ACC112 (cell line): ENCODE measurements at regions not wholly inside any gene's neighbourhood (a gene's known extent, or its start where the extent isn't known, plus 50 kb on each side); places are given as distances from the start of the nearest gene placed in this dataset.
"Not testable (repeated sequence)": the region's sequence is repeated elsewhere in the genome, so short reads cannot be mapped to it uniquely, and the experiment has no call there.

Source experiments
- H2AFZ ChIP-seq: fragments of 200-600 bp; sonication (generic); one replicate; pipeline ENCODE4 v1.6.0; 2017; ENCODE audit warnings: antibody characterized with exemption, low read length; ENCODE audit not compliant: unreplicated experiment
- H3K27ac ChIP-seq: fragments of 200-600 bp; sonication (generic); 2 replicates; pipeline ENCODE4 v1.5.1; 2014; ENCODE audit warnings: low read depth, mild to moderate bottlenecking, antibody characterized with exemption, low read length, moderate library complexity
- H3K27me3 ChIP-seq: fragments of 200-600 bp; sonication (generic); 2 replicates; pipeline ENCODE4 v1.6.1; 2014; ENCODE audit warnings: mild to moderate bottlenecking, antibody characterized with exemption, low read length, moderate library complexity, mixed read lengths; ENCODE audit not compliant: insufficient read depth
- H3K36me3 ChIP-seq: fragments of 200-600 bp; sonication (generic); 2 replicates; pipeline ENCODE4 v1.6.1; 2016; ENCODE audit warnings: mild to moderate bottlenecking, antibody characterized with exemption, low read length, moderate library complexity, mixed read lengths; ENCODE audit not compliant: insufficient read depth
- H3K4me1 ChIP-seq: fragments of 200-600 bp; sonication (generic); one replicate; pipeline ENCODE4 v1.6.1; 2016; ENCODE audit warnings: low read length, mixed read lengths; ENCODE audit not compliant: insufficient read depth, unreplicated experiment, control insufficient read depth
- H3K4me3 ChIP-seq: fragments of 200-600 bp; sonication (generic); 2 replicates; pipeline ENCODE4 v1.5.1; 2014; ENCODE audit warnings: mild to moderate bottlenecking, low read depth, low read length
- H3K79me2 ChIP-seq: fragments of 200-600 bp; sonication (generic); one replicate; pipeline ENCODE4 v1.6.0; 2016; ENCODE audit warnings: low read length; ENCODE audit not compliant: control insufficient read depth, unreplicated experiment, insufficient read depth

DNA sequence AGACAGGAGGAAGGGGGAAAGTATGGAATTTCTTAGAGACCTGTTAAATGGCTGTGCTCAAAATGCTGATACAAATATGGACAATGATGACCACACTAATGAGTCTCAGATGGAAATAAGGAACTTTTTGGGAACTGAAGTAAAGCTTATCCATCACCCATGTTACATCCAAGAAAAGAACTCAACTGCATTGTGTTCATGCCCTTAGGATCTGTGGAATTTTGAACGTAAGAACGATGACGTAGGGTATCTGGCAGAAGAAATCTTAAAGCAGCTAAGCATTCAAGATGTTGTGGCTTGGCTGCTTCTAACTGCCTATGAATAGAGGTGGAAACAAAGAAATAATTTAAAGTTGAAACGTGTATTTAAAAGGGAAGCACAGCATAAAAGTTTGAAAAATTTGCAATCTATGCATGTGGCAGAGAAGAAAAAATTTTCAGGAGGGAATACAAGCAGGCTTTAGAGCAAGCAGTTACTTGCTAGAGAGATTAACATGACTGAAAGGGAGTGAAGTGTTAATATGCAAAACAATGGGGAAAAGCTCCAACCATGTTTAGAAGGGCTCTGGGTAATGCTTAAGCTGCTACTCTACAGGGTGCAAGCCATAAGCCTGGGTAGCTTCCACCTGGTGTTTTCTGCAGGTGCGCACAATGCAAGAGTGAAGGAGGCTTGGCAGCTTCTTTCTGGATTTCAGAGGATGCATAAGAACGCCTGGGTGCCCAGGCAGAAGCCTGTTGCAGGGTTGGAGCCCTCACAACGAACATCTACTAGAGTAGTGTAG, 499.7 kb upstream of the SEMA3D start:
- Histone ChIP-seq H3K36me3 (no peaks in the 10 kb centered on the region), H3K27me3 (no peaks in the 10 kb centered on the region), H3K79me2 (no peaks in the 10 kb centered on the region)

DNA sequence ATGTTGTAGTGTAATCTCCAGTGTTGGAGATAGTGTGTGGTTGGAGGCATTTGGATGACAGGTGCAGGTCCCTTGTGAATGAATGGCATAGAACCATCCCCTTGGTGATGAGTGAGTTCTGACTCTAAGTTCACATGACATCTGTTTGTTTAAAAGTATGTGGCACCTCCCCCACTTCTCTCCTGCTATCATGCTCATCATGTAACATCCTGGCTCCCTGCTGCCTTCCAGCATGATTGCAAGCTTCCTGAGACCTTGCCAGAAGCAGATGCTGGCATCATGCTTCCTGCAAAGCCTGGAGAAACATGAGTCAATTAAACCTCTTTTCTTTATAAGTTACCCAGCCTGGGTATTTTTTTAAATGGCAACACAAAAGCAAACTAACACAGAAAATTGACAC, 499.0 kb upstream of the SEMA3D start:
- Histone ChIP-seq H3K36me3 (no peaks in the 10 kb centered on the region), H3K27ac (no peak overlapping the region), H3K4me1 (no peaks in the 10 kb centered on the region), H3K27me3 (no peaks in the 10 kb centered on the region), H2AFZ (no peak overlapping the region), H3K4me3 (no peak overlapping the region), H3K79me2 (no peaks in the 10 kb centered on the region)

More for the DNA sequence above, 499.7 kb upstream of the SEMA3D start:
- no peak overlapping the region for H2AFZ ChIP-seq
- no peaks in the 10 kb centered on the region for H3K4me1 ChIP-seq
- no peak overlapping the region for H3K27ac ChIP-seq
- no peak overlapping the region for H3K4me3 ChIP-seq

DNA sequence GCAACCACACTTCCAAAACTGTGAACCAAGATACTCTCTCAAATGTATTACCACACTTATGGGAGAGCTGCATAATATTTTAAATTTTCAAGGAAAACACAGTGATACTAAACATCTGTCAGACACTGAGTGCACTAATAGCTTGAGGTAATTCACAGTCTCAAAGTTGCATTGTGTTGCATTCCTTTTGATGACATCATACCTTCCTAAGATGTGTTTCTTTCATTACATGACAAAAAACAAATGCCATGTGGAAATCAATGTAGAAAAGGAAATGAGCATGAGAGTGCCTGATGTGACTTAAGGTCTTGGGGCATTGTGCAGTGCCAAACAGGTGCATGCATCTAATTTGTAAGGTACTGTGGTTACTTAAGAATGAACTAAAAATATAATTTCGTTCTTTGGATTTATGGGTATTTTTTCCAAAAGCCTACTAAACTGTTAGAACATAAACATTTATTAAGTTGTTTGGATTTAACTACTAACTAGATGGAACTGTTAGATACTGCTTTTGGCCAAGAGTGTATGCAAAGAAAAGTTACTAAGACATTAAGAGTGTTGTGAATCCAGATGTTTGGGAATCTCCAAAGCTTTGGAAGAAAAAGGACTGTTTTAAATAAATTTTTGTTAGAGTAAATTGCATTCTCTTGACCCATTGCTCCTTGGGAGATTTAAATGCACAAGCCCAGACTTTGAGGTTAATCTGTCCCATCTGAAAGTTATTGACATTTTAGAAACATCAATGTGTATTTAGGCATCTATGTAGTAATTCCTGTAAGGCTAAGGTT, 496.2 kb upstream of the SEMA3D start:
- Histone ChIP-seq H2AFZ (no peak overlapping the region), H3K27me3 (no peaks in the 10 kb centered on the region), H3K79me2 (no peaks in the 10 kb centered on the region), H3K36me3 (no peaks in the 10 kb centered on the region), H3K4me3 (no peak overlapping the region), H3K4me1 (no peaks in the 10 kb centered on the region), H3K27ac (no peak overlapping the region)

DNA sequence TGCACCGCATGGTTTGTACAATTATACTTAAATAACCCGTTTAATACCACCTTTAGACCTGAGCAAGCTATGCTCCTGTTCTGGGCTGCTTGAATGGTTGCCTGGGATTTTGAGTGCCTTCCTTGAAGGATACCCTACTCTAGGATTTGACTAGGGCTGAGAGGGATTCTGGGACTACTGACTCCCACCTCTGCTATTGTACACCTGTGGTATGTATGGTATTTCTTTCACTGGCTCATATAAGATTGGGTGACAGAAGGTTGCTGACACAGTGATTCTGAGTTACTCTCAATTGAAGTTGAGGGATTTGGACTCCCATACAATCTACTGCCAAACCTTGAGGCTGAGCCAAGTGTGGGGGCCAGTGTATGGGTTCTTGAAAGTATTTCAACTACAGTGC, 494.4 kb upstream of the SEMA3D start:
- H3K27ac ChIP-seq = no peak overlapping the region
- H3K4me3 ChIP-seq = no peak overlapping the region
- no peaks in the 10 kb centered on the region for H3K4me1 ChIP-seq
- no peaks in the 10 kb centered on the region for H3K27me3 ChIP-seq
- no peak overlapping the region for H2AFZ ChIP-seq
- no peaks in the 10 kb centered on the region for H3K79me2 ChIP-seq
- H3K36me3 ChIP-seq = no peaks in the 10 kb centered on the region

DNA sequence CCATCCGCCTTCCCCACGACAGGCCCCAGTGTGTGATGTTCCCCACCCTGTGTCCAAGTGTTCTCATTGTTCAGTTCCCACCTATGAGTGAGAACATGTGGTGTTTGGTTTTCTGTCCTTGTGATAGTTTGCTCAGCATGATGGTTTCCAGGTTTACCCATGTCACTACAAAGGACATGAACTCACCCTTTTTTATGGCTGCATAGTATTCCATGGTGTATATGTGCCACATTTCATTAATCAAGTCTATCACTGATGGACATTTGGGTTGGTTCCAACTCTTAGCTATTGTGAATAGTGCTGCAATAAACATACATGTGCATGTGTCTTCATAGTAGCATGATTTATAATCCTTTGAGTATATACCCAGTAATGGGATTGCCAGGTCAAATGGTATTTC, 488.2 kb upstream of the SEMA3D start:
- not testable (repeated sequence) for H3K4me3 ChIP-seq, H3K79me2 ChIP-seq, H3K27me3 ChIP-seq, H2AFZ ChIP-seq, H3K36me3 ChIP-seq, H3K27ac ChIP-seq, H3K4me1 ChIP-seq

DNA sequence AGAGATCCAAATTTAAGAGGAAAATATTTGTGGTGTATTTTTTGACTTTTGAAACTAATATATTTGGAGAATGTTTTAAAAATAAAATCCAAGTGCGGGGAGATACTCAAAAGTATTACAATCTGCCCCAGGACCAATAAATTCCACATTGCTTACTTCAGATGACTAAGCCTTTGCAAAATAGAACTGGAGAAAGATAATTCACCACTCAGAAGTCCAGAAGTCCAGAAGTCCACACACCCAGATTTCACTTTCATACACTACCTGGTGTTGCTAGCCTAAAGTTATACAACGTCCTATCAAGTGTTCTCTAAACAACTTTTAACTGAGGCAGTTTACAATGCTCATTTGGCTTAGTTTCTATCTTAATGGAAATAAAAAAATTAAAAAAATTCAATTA, 487.0 kb upstream of the SEMA3D start:
- Histone ChIP-seq H3K27me3 (no peaks in the 10 kb centered on the region), H3K4me3 (no peak overlapping the region), H3K36me3 (no peaks in the 10 kb centered on the region), H3K27ac (no peak overlapping the region), H2AFZ (no peak overlapping the region), H3K79me2 (no peaks in the 10 kb centered on the region), H3K4me1 (no peaks in the 10 kb centered on the region)

DNA sequence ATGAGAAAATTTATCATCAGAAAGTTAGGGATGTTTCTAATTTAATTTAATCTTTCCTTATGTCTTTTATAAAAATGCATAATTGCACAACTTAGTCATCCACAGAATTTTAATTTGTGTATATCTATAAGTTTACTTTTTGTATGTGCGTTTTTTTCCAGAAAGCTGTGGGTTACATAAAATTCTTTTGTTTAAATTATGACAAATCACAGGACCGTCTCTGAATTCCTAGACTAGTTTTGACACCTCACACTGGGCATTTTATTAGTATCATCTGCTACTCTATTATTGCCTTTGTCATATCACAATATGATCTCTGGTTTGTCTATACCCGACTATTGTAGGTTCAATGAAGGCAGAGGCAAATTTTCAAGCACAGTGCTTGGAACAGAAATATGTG, 482.4 kb upstream of the SEMA3D start:
- no peaks in the 10 kb centered on the region for H3K36me3 ChIP-seq
- H3K27ac ChIP-seq = no peak overlapping the region
- no peaks in the 10 kb centered on the region for H3K27me3 ChIP-seq
- H3K4me1 ChIP-seq = no peaks in the 10 kb centered on the region
- H3K4me3 ChIP-seq = no peak overlapping the region
- no peak overlapping the region for H2AFZ ChIP-seq
- no peaks in the 10 kb centered on the region for H3K79me2 ChIP-seq

DNA sequence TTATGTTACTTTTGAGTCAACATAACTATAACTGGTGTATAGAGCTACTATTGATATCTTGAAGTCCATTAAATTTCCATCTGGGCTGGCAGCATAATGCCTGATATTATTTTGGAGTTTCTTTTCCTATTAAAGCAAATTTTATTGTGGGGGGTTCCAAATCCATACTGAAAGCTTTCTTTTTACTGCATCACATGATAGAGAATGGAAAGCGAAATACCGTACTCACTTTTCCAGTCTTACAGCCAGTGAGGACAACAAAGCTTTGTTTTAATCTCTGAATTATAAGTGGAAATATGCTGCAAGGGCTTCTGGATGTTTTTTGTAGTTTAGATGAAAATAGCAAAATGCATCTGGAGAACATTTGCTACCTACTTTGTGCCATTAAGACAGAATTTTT, 477.5 kb upstream of the SEMA3D start:
- no peaks in the 10 kb centered on the region for H3K27me3 ChIP-seq
- no peak overlapping the region for H2AFZ ChIP-seq
- no peaks in the 10 kb centered on the region for H3K36me3 ChIP-seq
- H3K27ac ChIP-seq = no peak overlapping the region
- H3K79me2 ChIP-seq = no peaks in the 10 kb centered on the region
- no peak overlapping the region for H3K4me3 ChIP-seq
- H3K4me1 ChIP-seq = no peaks in the 10 kb centered on the region

DNA sequence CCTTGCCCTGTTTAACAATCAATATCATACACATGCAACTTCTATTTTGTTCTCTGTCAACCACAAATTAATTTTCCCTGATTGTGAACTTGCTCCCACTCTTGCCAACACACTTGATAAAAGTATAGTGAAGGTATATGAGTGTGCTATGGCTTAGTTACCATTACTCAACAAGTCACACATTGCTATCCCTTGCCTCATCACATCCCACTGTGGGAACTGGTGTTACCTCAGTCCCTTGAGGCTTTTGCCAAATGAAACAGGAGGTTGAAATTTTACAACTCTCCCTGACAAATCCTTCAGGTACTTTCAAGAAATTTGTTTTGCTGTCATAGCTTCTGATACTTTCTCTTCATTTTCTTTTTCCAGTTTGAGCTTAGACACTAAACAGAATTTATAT, 472.5 kb upstream of the SEMA3D start:
- H3K27ac ChIP-seq = no peak overlapping the region
- H3K4me1 ChIP-seq = no peaks in the 10 kb centered on the region
- H3K27me3 ChIP-seq = no peaks in the 10 kb centered on the region
- no peaks in the 10 kb centered on the region for H3K79me2 ChIP-seq
- no peaks in the 10 kb centered on the region for H3K36me3 ChIP-seq
- no peak overlapping the region for H3K4me3 ChIP-seq
- no peak overlapping the region for H2AFZ ChIP-seq

DNA sequence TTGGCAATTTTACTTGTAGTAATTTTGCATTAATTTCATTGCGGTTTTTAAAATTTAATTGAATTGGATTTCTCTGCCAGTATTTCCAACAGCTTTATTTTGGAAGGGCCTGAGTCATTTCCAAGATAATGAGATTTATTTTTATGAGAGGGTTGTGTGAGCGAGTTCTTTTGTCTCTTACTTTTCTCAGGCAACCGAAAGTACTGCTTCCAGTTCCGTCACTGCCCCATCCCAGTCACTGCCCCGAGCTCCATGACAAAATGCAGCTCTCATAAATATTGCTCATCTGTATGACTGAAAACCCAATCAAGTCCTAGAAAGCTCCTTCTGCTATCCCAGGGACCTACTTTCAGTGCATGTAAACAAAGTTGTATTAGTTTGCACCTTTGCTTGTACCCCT, 468.4 kb upstream of the SEMA3D start:
- no peaks in the 10 kb centered on the region for H3K79me2 ChIP-seq
- H3K4me1 ChIP-seq = no peaks in the 10 kb centered on the region
- no peaks in the 10 kb centered on the region for H3K27me3 ChIP-seq
- no peak overlapping the region for H2AFZ ChIP-seq
- H3K4me3 ChIP-seq = no peak overlapping the region
- H3K27ac ChIP-seq = no peak overlapping the region
- no peaks in the 10 kb centered on the region for H3K36me3 ChIP-seq

DNA sequence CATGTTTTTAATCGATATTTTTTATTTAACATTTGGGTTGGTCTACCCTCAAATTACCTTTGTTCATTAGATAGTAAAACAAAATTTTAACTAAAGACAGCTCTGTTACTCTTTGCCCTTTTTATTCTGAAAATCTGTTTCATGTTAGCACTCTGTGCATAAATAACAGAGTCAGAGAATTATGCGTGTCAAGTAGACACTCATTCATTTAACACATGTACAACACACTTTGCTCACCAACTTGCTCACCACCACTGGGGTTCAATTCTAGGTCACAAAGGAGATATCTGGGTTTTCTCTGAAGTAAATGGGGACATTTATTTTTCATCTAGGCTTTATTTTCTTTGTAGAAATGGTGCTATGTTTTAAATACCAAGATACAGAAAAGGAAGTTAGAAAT, 457.4 kb upstream of the SEMA3D start:
- no peak overlapping the region for H3K27ac ChIP-seq
- peaks cover 5% of the 10 kb centered on the region for H3K4me1 ChIP-seq
- H3K36me3 ChIP-seq = no peaks in the 10 kb centered on the region
- H3K79me2 ChIP-seq = no peaks in the 10 kb centered on the region
- no peaks in the 10 kb centered on the region for H3K27me3 ChIP-seq
- no peak overlapping the region for H2AFZ ChIP-seq
- H3K4me3 ChIP-seq = no peak overlapping the region
